ENCODE measurements at regions not wholly inside any gene's neighbourhood (a gene's known extent, or its start where the extent isn't known, plus 50 kb on each side); places are given as distances from the start of the nearest gene placed in this dataset.

- peak; percentile 45 for DNase-seq (ENCODE audit: extremely low spot score)
- no peak overlapping the region for H3K27ac ChIP-seq (ENCODE audit: low read depth)
- H3K4me3 ChIP-seq (ENCODE audit: low read depth, low read length): no peak overlapping the region
- H3K4me1 ChIP-seq (ENCODE audit: insufficient read depth): no peaks in the 10 kb centered on the region
- WGBS: 32% methylated on average over 6 of the region's 6 CpGs
- H3K36me3 ChIP-seq (ENCODE audit: insufficient read depth): no peaks in the 10 kb centered on the region
These were observed 220.1 kb upstream of the E2F8 start for GRCh38 chr11:19460718-19461405.

GRCh38 chr11:19459240-19459639 is 218.5 kb upstream of the E2F8 start:
- H3K4me3 ChIP-seq (ENCODE audit: low read depth, low read length): no peak overlapping the region
- H3K27ac ChIP-seq (ENCODE audit: low read depth): no peak overlapping the region
- H3K36me3 ChIP-seq (ENCODE audit: insufficient read depth): no peaks in the 10 kb centered on the region
- no peaks in the 10 kb centered on the region for H3K4me1 ChIP-seq (ENCODE audit: insufficient read depth)
- no peak for DNase-seq (ENCODE audit: extremely low spot score)

GRCh38 chr11:19458721-19459120 is 218.0 kb upstream of the E2F8 start:
- no peak overlapping the region for H3K27ac ChIP-seq (ENCODE audit: low read depth)
- H3K36me3 ChIP-seq (ENCODE audit: insufficient read depth): no peaks in the 10 kb centered on the region
- 97% methylated on average over 3 of the region's 3 CpGs for WGBS
- H3K4me3 ChIP-seq (ENCODE audit: low read depth, low read length): no peak overlapping the region
- no peaks in the 10 kb centered on the region for H3K4me1 ChIP-seq (ENCODE audit: insufficient read depth)
- DNase-seq (ENCODE audit: extremely low spot score): no peak

- 71% methylated on average over 2 of the region's 2 CpGs for WGBS
- no peak overlapping the region for H3K27ac ChIP-seq (ENCODE audit: low read depth)
- no peak for DNase-seq (ENCODE audit: extremely low spot score)
These were observed 217.5 kb upstream of the E2F8 start for GRCh38 chr11:19458231-19458630.

GRCh38 chr11:19455731-19456130 is 215.0 kb upstream of the E2F8 start:
- no peak for DNase-seq (ENCODE audit: extremely low spot score)
- Histone ChIP-seq H3K36me3 (ENCODE audit: insufficient read depth) (no peaks in the 10 kb centered on the region), H3K4me1 (ENCODE audit: insufficient read depth) (no peaks in the 10 kb centered on the region), H3K4me3 (ENCODE audit: low read depth, low read length) (no peak overlapping the region), H3K27ac (ENCODE audit: low read depth) (no peak overlapping the region)
- 41% methylated on average over 4 of the region's 4 CpGs for WGBS

More at GRCh38 chr11:19458231-19458630, 217.5 kb upstream of the E2F8 start:
- Histone ChIP-seq H3K4me1 (ENCODE audit: insufficient read depth) (no peaks in the 10 kb centered on the region), H3K4me3 (ENCODE audit: low read depth, low read length) (no peak overlapping the region), H3K36me3 (ENCODE audit: insufficient read depth) (no peaks in the 10 kb centered on the region)

- Histone ChIP-seq H3K27ac (ENCODE audit: low read depth) (no peak overlapping the region), H3K4me1 (ENCODE audit: insufficient read depth) (no peaks in the 10 kb centered on the region), H3K4me3 (ENCODE audit: low read depth, low read length) (no peak overlapping the region), H3K36me3 (ENCODE audit: insufficient read depth) (no peaks in the 10 kb centered on the region)
- 68% methylated on average over 9 of the region's 9 CpGs for WGBS
- no peak for DNase-seq (ENCODE audit: extremely low spot score)
These were observed 213.0 kb upstream of the E2F8 start for GRCh38 chr11:19453651-19454257.

GRCh38 chr11:19451609-19452008 is 210.9 kb upstream of the E2F8 start:
- no peak for DNase-seq (ENCODE audit: extremely low spot score)
- Histone ChIP-seq H3K27ac (ENCODE audit: low read depth) (no peak overlapping the region), H3K36me3 (ENCODE audit: insufficient read depth) (no peaks in the 10 kb centered on the region), H3K4me1 (ENCODE audit: insufficient read depth) (no peaks in the 10 kb centered on the region), H3K4me3 (ENCODE audit: low read depth, low read length) (no peak overlapping the region)

- no peak for DNase-seq (ENCODE audit: extremely low spot score)
- 61% methylated on average over 1 of the region's 1 CpG for WGBS
- H3K27ac ChIP-seq (ENCODE audit: low read depth): no peak overlapping the region
These were observed 209.5 kb upstream of the E2F8 start for GRCh38 chr11:19450282-19450681.

GRCh38 chr11:19448651-19449050 is 207.9 kb upstream of the E2F8 start:
- H3K36me3 ChIP-seq (ENCODE audit: insufficient read depth): no peaks in the 10 kb centered on the region
- DNase-seq (ENCODE audit: extremely low spot score): no peak
- H3K4me1 ChIP-seq (ENCODE audit: insufficient read depth): no peaks in the 10 kb centered on the region
- H3K4me3 ChIP-seq (ENCODE audit: low read depth, low read length): no peak overlapping the region
- 51% methylated on average over 2 of the region's 2 CpGs for WGBS
- no peak overlapping the region for H3K27ac ChIP-seq (ENCODE audit: low read depth)

More at GRCh38 chr11:19450282-19450681, 209.5 kb upstream of the E2F8 start:
- Histone ChIP-seq H3K4me1 (ENCODE audit: insufficient read depth) (no peaks in the 10 kb centered on the region), H3K36me3 (ENCODE audit: insufficient read depth) (no peaks in the 10 kb centered on the region), H3K4me3 (ENCODE audit: low read depth, low read length) (no peak overlapping the region)

GRCh38 chr11:19447150-19447566 is 206.4 kb upstream of the E2F8 start:
- Histone ChIP-seq H3K36me3 (ENCODE audit: insufficient read depth) (no peaks in the 10 kb centered on the region), H3K27ac (ENCODE audit: low read depth) (no peak overlapping the region), H3K4me3 (ENCODE audit: low read depth, low read length) (no peak overlapping the region), H3K4me1 (ENCODE audit: insufficient read depth) (no peaks in the 10 kb centered on the region)
- DNase-seq (ENCODE audit: extremely low spot score): no peak
- WGBS: 53% methylated on average over 5 of the region's 5 CpGs

GRCh38 chr11:19445771-19446170 is 205.0 kb upstream of the E2F8 start:
- Histone ChIP-seq H3K27ac (ENCODE audit: low read depth) (no peak overlapping the region), H3K4me1 (ENCODE audit: insufficient read depth) (no peaks in the 10 kb centered on the region), H3K36me3 (ENCODE audit: insufficient read depth) (no peaks in the 10 kb centered on the region), H3K4me3 (ENCODE audit: low read depth, low read length) (no peak overlapping the region)
- no peak for DNase-seq (ENCODE audit: extremely low spot score)
- WGBS: 38% methylated on average over 2 of the region's 2 CpGs

- no peak overlapping the region for H3K4me3 ChIP-seq (ENCODE audit: low read depth, low read length)
- 68% methylated on average over 2 of the region's 2 CpGs for WGBS
- H3K27ac ChIP-seq (ENCODE audit: low read depth): no peak overlapping the region
- no peaks in the 10 kb centered on the region for H3K4me1 ChIP-seq (ENCODE audit: insufficient read depth)
- no peak for DNase-seq (ENCODE audit: extremely low spot score)
- H3K36me3 ChIP-seq (ENCODE audit: insufficient read depth): no peaks in the 10 kb centered on the region
These were observed 203.5 kb upstream of the E2F8 start for GRCh38 chr11:19444231-19444630.

GRCh38 chr11:19442554-19442910 is 201.8 kb upstream of the E2F8 start:
- Histone ChIP-seq H3K36me3 (ENCODE audit: insufficient read depth) (no peaks in the 10 kb centered on the region), H3K27ac (ENCODE audit: low read depth) (no peak overlapping the region), H3K4me3 (ENCODE audit: low read depth, low read length) (no peak overlapping the region), H3K4me1 (ENCODE audit: insufficient read depth) (no peaks in the 10 kb centered on the region)
- no peak for DNase-seq (ENCODE audit: extremely low spot score)

GRCh38 chr11:19441752-19442553 is 201.2 kb upstream of the E2F8 start:
- no peaks in the 10 kb centered on the region for H3K4me1 ChIP-seq (ENCODE audit: insufficient read depth)
- DNase-seq (ENCODE audit: extremely low spot score): no peak

More at GRCh38 chr11:19441752-19442553, 201.2 kb upstream of the E2F8 start:
- H3K27ac ChIP-seq (ENCODE audit: low read depth): no peak overlapping the region
- H3K4me3 ChIP-seq (ENCODE audit: low read depth, low read length): no peak overlapping the region
- H3K36me3 ChIP-seq (ENCODE audit: insufficient read depth): no peaks in the 10 kb centered on the region
- 48% methylated on average over 11 of the region's 11 CpGs for WGBS

All from urinary bladder (tissue), 3 donors.